ENCODE measurements at regions not wholly inside any gene's neighbourhood (a gene's known extent, or its start where the extent isn't known, plus 50 kb on each side); places are given as distances from the start of the nearest gene placed in this dataset.
A peak's percentile ranks its signal among the peaks of the same experiment; 100 is the strongest.
"Not testable (repeated sequence)": the region's sequence is repeated elsewhere in the genome, so short reads cannot be mapped to it uniquely, and the experiment has no call there.

GRCh38 chr6:81950877-81951276 lies 198.4 kb upstream of the TENT5A start:
- FAIRE-seq: no peak

GRCh38 chr6:81948861-81949260 lies 196.4 kb upstream of the TENT5A start:
- no peak for FAIRE-seq

GRCh38 chr6:81948196-81948595 lies 195.7 kb upstream of the TENT5A start:
- not testable (repeated sequence) for FAIRE-seq

- FAIRE-seq: no peak
Observed at GRCh38 chr6:81944661-81945060, 192.2 kb upstream of the TENT5A start.

GRCh38 chr6:81942842-81943241 lies 190.4 kb upstream of the TENT5A start:
- FAIRE-seq: not testable (repeated sequence)

- FAIRE-seq: no peak
Observed at GRCh38 chr6:81942067-81942370, 189.5 kb upstream of the TENT5A start.

GRCh38 chr6:81940451-81940985 lies 188.0 kb upstream of the TENT5A start:
- FAIRE-seq: no peak

GRCh38 chr6:81939766-81940165 lies 187.3 kb upstream of the TENT5A start:
- no peak for FAIRE-seq

- FAIRE-seq: peak; percentile 71
Observed at GRCh38 chr6:81938991-81939732, 186.7 kb upstream of the TENT5A start.

- FAIRE-seq: peak; percentile 98
Observed at GRCh38 chr6:81938014-81938856, 185.8 kb upstream of the TENT5A start.

GRCh38 chr6:81937296-81937937 lies 184.9 kb upstream of the TENT5A start:
- FAIRE-seq: no peak

GRCh38 chr6:81934936-81935335 lies 182.5 kb upstream of the TENT5A start:
- FAIRE-seq: no peak

- no peak for FAIRE-seq
Observed at GRCh38 chr6:81933608-81934051, 181.1 kb upstream of the TENT5A start.

GRCh38 chr6:81933089-81933488 lies 180.6 kb upstream of the TENT5A start:
- no peak for FAIRE-seq

- not testable (repeated sequence) for FAIRE-seq
Observed at GRCh38 chr6:81932448-81932847, 180.0 kb upstream of the TENT5A start.

- FAIRE-seq: no peak
Observed at GRCh38 chr6:81929828-81930227, 177.3 kb upstream of the TENT5A start.

- FAIRE-seq: no peak
Observed at GRCh38 chr6:81925201-81925600, 172.7 kb upstream of the TENT5A start.

GRCh38 chr6:81909981-81910900 lies 157.8 kb upstream of the TENT5A start:
- peak; percentile 38 for FAIRE-seq

GRCh38 chr6:81909162-81909561 lies 156.7 kb upstream of the TENT5A start:
- no peak for FAIRE-seq

- no peak for FAIRE-seq
Observed at GRCh38 chr6:81906709-81907204, 154.3 kb upstream of the TENT5A start.

- no peak for FAIRE-seq
Observed at GRCh38 chr6:81906041-81906440, 153.6 kb upstream of the TENT5A start.

GRCh38 chr6:81901551-81901966 lies 149.1 kb upstream of the TENT5A start:
- no peak for FAIRE-seq
